ENCODE measurements at regions not wholly inside any gene's neighbourhood (a gene's known extent, or its start where the extent isn't known, plus 50 kb on each side); places are given as distances from the start of the nearest gene placed in this dataset.
"Not testable (repeated sequence)": the region's sequence is repeated elsewhere in the genome, so short reads cannot be mapped to it uniquely, and the experiment has no call there.

GRCh38 chr4:141543706-141544105 lies 92.7 kb upstream of the IL15 start:
- H3K4me1 Mint-ChIP-seq = no peaks in the 10 kb centered on the region
- no peaks in the 10 kb centered on the region for H3K36me3 Mint-ChIP-seq
- H3K9me3 Mint-ChIP-seq = no peaks in the 10 kb centered on the region
- H3K4me3 Mint-ChIP-seq = no peak overlapping the region
- no peak for ATAC-seq
- H3K27ac Mint-ChIP-seq = no peak overlapping the region
- no peak for DNase-seq (ENCODE audit: low spot score in 2 of 2)

GRCh38 chr4:141548791-141549190 lies 87.6 kb upstream of the IL15 start:
- ATAC-seq = no peak
- no peak overlapping the region for H3K27ac Mint-ChIP-seq
- no peak overlapping the region for H3K4me3 Mint-ChIP-seq
- no peaks in the 10 kb centered on the region for H3K4me1 Mint-ChIP-seq
- peaks cover 5% of the 10 kb centered on the region for H3K9me3 Mint-ChIP-seq
- DNase-seq (ENCODE audit: low spot score in 2 of 2) = no peak
- H3K36me3 Mint-ChIP-seq = no peaks in the 10 kb centered on the region

- Mint-ChIP-seq H3K4me3 (no peak overlapping the region), H3K27ac (no peak overlapping the region), H3K4me1 (no peaks in the 10 kb centered on the region), H3K9me3 (no peaks in the 10 kb centered on the region), H3K36me3 (no peaks in the 10 kb centered on the region)
- no peak for ATAC-seq
- no peak for DNase-seq (ENCODE audit: low spot score in 2 of 2)
Observed at GRCh38 chr4:141560056-141560455, 76.3 kb upstream of the IL15 start.

GRCh38 chr4:141562649-141563048 lies 73.7 kb upstream of the IL15 start:
- H3K4me1 Mint-ChIP-seq = no peaks in the 10 kb centered on the region
- no peaks in the 10 kb centered on the region for H3K9me3 Mint-ChIP-seq
- ATAC-seq = no peak
- H3K36me3 Mint-ChIP-seq = no peaks in the 10 kb centered on the region
- no peak overlapping the region for H3K4me3 Mint-ChIP-seq
- no peak overlapping the region for H3K27ac Mint-ChIP-seq
- no peak for DNase-seq (ENCODE audit: low spot score in 2 of 2)

- Mint-ChIP-seq H3K36me3 (no peaks in the 10 kb centered on the region), H3K9me3 (no peaks in the 10 kb centered on the region), H3K4me1 (no peaks in the 10 kb centered on the region), H3K27ac (no peak overlapping the region), H3K4me3 (no peak overlapping the region)
- DNase-seq (ENCODE audit: low spot score in 2 of 2) (no peak), ATAC-seq (no peak)
Observed at GRCh38 chr4:141563723-141564122, 72.7 kb upstream of the IL15 start.

GRCh38 chr4:141564961-141565360 lies 71.4 kb upstream of the IL15 start:
- H3K4me3 Mint-ChIP-seq; H3K4me1 Mint-ChIP-seq; DNase-seq (ENCODE audit: low spot score in 2 of 2); H3K36me3 Mint-ChIP-seq; ATAC-seq; H3K9me3 Mint-ChIP-seq; H3K27ac Mint-ChIP-seq: not testable (repeated sequence)

- H3K27ac Mint-ChIP-seq = no peak overlapping the region
- no peak overlapping the region for H3K4me3 Mint-ChIP-seq
- H3K9me3 Mint-ChIP-seq = no peaks in the 10 kb centered on the region
- DNase-seq (ENCODE audit: low spot score in 2 of 2) (no peak), ATAC-seq (no peak)
- H3K4me1 Mint-ChIP-seq = no peaks in the 10 kb centered on the region
- H3K36me3 Mint-ChIP-seq = no peaks in the 10 kb centered on the region
Observed at GRCh38 chr4:141565379-141566089, 70.8 kb upstream of the IL15 start.

GRCh38 chr4:141567326-141567915 lies 69.0 kb upstream of the IL15 start:
- H3K4me1 Mint-ChIP-seq = no peaks in the 10 kb centered on the region
- ATAC-seq = no peak
- no peaks in the 10 kb centered on the region for H3K9me3 Mint-ChIP-seq

GRCh38 chr4:141569141-141569540 lies 67.2 kb upstream of the IL15 start:
- Mint-ChIP-seq H3K4me3 (no peak overlapping the region), H3K36me3 (no peaks in the 10 kb centered on the region), H3K27ac (no peak overlapping the region), H3K9me3 (no peaks in the 10 kb centered on the region), H3K4me1 (no peaks in the 10 kb centered on the region)
- ATAC-seq (no peak), DNase-seq (ENCODE audit: low spot score in 2 of 2) (no peak)

More at GRCh38 chr4:141567326-141567915, 69.0 kb upstream of the IL15 start:
- no peak overlapping the region for H3K4me3 Mint-ChIP-seq
- no peaks in the 10 kb centered on the region for H3K36me3 Mint-ChIP-seq
- H3K27ac Mint-ChIP-seq = no peak overlapping the region
- DNase-seq (ENCODE audit: low spot score in 2 of 2) = no peak

GRCh38 chr4:141570290-141570689 lies 66.1 kb upstream of the IL15 start:
- DNase-seq (ENCODE audit: low spot score in 2 of 2) (no peak), ATAC-seq (no peak)
- Mint-ChIP-seq H3K36me3 (no peaks in the 10 kb centered on the region), H3K9me3 (no peaks in the 10 kb centered on the region), H3K4me3 (no peak overlapping the region), H3K27ac (no peak overlapping the region), H3K4me1 (no peaks in the 10 kb centered on the region)

GRCh38 chr4:141571362-141571761 lies 65.0 kb upstream of the IL15 start:
- Mint-ChIP-seq H3K4me3 (no peak overlapping the region), H3K4me1 (no peaks in the 10 kb centered on the region), H3K27ac (no peak overlapping the region), H3K36me3 (no peaks in the 10 kb centered on the region), H3K9me3 (no peaks in the 10 kb centered on the region)
- ATAC-seq (no peak), DNase-seq (ENCODE audit: low spot score in 2 of 2) (no peak)

- DNase-seq (ENCODE audit: low spot score in 2 of 2) (no peak), ATAC-seq (no peak)
- H3K27ac Mint-ChIP-seq = no peak overlapping the region
- H3K36me3 Mint-ChIP-seq = no peaks in the 10 kb centered on the region
- no peaks in the 10 kb centered on the region for H3K9me3 Mint-ChIP-seq
- no peak overlapping the region for H3K4me3 Mint-ChIP-seq
- H3K4me1 Mint-ChIP-seq = no peaks in the 10 kb centered on the region
Observed at GRCh38 chr4:141571793-141572192, 64.6 kb upstream of the IL15 start.

GRCh38 chr4:141573678-141574077 lies 62.7 kb upstream of the IL15 start:
- Mint-ChIP-seq H3K27ac (no peak overlapping the region), H3K4me3 (no peak overlapping the region), H3K4me1 (no peaks in the 10 kb centered on the region), H3K36me3 (no peaks in the 10 kb centered on the region), H3K9me3 (no peaks in the 10 kb centered on the region)
- ATAC-seq (no peak), DNase-seq (ENCODE audit: low spot score in 2 of 2) (no peak)

- no peaks in the 10 kb centered on the region for H3K36me3 Mint-ChIP-seq
- no peak overlapping the region for H3K27ac Mint-ChIP-seq
- H3K4me1 Mint-ChIP-seq = no peaks in the 10 kb centered on the region
- H3K4me3 Mint-ChIP-seq = no peak overlapping the region
- DNase-seq (ENCODE audit: low spot score in 2 of 2) (no peak), ATAC-seq (no peak)
- no peaks in the 10 kb centered on the region for H3K9me3 Mint-ChIP-seq
Observed at GRCh38 chr4:141575884-141576283, 60.5 kb upstream of the IL15 start.

GRCh38 chr4:141576585-141577110 lies 59.7 kb upstream of the IL15 start:
- Mint-ChIP-seq H3K36me3 (no peaks in the 10 kb centered on the region), H3K27ac (no peak overlapping the region), H3K4me3 (no peak overlapping the region), H3K4me1 (no peaks in the 10 kb centered on the region), H3K9me3 (no peaks in the 10 kb centered on the region)
- no peak for ATAC-seq
- DNase-seq (ENCODE audit: low spot score in 2 of 2) = no peak

GRCh38 chr4:141578451-141578850 lies 57.9 kb upstream of the IL15 start:
- DNase-seq (ENCODE audit: low spot score in 2 of 2) (no peak), ATAC-seq (no peak)
- Mint-ChIP-seq H3K9me3 (no peaks in the 10 kb centered on the region), H3K27ac (no peak overlapping the region), H3K36me3 (no peaks in the 10 kb centered on the region), H3K4me3 (no peak overlapping the region), H3K4me1 (no peaks in the 10 kb centered on the region)

Data from stimulated activated effector memory CD8-positive, alpha-beta T cell treated with anti-CD3 and anti-CD28 coated beads, Interleukin-12 subunit alpha, Interleukin-12 subunit beta, amount 100 ng/mL, for 72 hours (primary cell).